Bronchial epithelial cell (primary cell): ENCODE measurements at regions not wholly inside any gene's neighbourhood (a gene's known extent, or its start where the extent isn't known, plus 50 kb on each side); places are given as distances from the start of the nearest gene placed in this dataset.

ENCODE experiments used
- DNase-seq: peaks from one replicate; pipeline ENCODE4 v3.0.0-alpha.2; 2010; ENCODE audit warnings: low read depth
- FAIRE-seq: peaks from 2 replicates; lab custom pipeline; 2011; peaks lifted over from hg19 to GRCh38; lab: Jason Lieb, UNC
- H3K27me3 ChIP-seq: 2 replicates; pipeline ENCODE4 v1.5.1; 2011; ENCODE audit warnings: low read length; ENCODE audit not compliant: control insufficient read depth, insufficient read depth
- H3K36me3 ChIP-seq: 2 replicates; pipeline ENCODE4 v1.5.1; 2011; ENCODE audit warnings: low read length; ENCODE audit not compliant: control insufficient read depth, insufficient read depth
- H3K4me3 ChIP-seq: 2 replicates; pipeline ENCODE4 v1.5.1; 2011; ENCODE audit warnings: mild to moderate bottlenecking, low read depth, low read length, control low read depth
- TF ChIP-seq, protein P1 (sequence below): IDR thresholded peaks from 2 replicates; pipeline ENCODE4 v1.5.1; 2011; ENCODE audit warnings: mild to moderate bottlenecking, moderate library complexity, low read length, control low read depth, inconsistent platforms; ENCODE audit not compliant: insufficient read depth, severe bottlenecking

DNA sequence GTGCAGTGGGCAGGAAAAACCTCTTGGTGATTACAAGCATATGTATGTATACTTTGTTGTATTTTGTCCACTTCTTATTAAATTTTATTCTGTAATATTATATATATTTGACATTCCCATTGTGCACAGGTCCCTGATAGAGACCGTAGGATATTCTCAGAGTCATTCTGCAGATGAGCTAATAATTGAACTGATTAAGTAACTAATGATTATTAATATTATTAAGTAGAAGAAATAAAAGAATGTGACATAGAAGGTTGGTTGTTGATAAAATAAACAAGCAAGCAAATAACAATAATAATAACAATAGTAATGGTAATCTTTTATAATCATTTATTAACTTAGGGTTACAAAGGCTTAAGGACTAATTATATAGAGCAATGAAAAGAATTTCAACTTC, 780.6 kb upstream of the ZWINT start:
- H3K36me3 ChIP-seq, result no peaks in the 10 kb centered on the region
- FAIRE-seq (no peak), DNase-seq (no peak)
- no peaks in the 10 kb centered on the region for H3K27me3 ChIP-seq
- no peak overlapping the region for H3K4me3 ChIP-seq
- TF ChIP-seq, protein P1, sequence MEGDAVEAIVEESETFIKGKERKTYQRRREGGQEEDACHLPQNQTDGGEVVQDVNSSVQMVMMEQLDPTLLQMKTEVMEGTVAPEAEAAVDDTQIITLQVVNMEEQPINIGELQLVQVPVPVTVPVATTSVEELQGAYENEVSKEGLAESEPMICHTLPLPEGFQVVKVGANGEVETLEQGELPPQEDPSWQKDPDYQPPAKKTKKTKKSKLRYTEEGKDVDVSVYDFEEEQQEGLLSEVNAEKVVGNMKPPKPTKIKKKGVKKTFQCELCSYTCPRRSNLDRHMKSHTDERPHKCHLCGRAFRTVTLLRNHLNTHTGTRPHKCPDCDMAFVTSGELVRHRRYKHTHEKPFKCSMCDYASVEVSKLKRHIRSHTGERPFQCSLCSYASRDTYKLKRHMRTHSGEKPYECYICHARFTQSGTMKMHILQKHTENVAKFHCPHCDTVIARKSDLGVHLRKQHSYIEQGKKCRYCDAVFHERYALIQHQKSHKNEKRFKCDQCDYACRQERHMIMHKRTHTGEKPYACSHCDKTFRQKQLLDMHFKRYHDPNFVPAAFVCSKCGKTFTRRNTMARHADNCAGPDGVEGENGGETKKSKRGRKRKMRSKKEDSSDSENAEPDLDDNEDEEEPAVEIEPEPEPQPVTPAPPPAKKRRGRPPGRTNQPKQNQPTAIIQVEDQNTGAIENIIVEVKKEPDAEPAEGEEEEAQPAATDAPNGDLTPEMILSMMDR, result no peak

DNA sequence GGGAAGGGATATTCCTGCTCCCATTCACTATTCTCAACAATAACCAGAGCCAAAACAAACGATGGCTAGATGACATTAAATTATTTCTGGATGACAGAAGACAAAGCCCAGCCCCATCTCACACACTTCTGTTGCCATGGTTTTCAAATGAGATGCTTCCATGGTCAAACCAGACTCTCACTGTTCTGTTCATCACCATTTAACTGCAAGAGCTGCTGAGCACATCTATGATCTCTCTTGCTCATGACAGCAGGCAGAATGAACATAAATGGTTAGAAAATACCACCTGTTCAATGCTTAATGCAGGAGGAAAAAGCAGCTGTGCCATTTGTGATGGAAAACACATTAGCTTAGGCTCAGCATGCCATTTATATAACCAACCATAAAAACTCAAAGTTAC, 758.6 kb upstream of the ZWINT start:
- no peaks in the 10 kb centered on the region for H3K36me3 ChIP-seq
- H3K27me3 ChIP-seq, result no peaks in the 10 kb centered on the region
- DNase-seq (no peak), FAIRE-seq (no peak)
- TF ChIP-seq, protein P1, result no peak
- no peak overlapping the region for H3K4me3 ChIP-seq

DNA sequence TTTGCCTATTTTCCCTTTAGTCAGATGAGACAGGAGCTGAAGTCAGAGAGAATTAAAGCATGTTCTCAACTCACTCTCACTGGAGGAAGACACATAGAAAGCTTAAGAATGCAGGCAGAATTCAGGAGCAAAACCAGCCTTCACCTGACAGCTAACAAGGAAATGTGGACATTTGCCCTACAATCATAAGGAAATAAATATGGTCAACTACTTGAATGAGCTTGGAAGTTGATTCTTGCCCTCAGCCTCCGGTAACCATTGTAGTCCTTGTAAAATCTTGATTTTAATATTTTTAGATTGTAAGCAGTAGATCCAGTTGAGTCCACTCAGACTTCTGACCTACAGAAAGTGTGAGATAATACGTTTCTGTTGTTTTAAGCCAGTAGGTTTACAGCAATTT, 752.5 kb upstream of the ZWINT start:
- no peak for FAIRE-seq
- H3K4me3 ChIP-seq, result no peak overlapping the region
- TF ChIP-seq, protein P1, result no peak
- DNase-seq, result no peak
- H3K36me3 ChIP-seq, result no peaks in the 10 kb centered on the region
- no peaks in the 10 kb centered on the region for H3K27me3 ChIP-seq

DNA sequence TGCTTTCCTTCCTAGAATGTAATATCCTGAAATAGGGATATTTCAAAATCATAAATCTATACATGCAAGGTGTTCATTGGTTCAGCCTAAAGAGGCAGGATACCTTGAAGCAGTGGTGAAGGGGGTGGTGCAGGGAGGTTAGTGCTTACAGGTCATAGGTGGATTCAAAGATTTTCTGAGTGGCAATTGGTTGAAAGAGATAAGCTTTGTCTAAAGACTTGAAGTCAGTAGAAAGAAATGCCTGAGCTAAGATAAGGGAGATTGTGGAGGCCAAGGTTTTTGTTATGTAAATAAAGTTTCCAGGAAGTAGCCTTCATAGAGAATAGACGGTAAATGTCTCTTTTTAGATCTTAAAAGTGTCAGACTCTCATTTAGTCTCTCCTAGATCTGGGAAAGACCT, 741.2 kb upstream of the ZWINT start:
- no peaks in the 10 kb centered on the region for H3K36me3 ChIP-seq
- FAIRE-seq, result no peak

DNA sequence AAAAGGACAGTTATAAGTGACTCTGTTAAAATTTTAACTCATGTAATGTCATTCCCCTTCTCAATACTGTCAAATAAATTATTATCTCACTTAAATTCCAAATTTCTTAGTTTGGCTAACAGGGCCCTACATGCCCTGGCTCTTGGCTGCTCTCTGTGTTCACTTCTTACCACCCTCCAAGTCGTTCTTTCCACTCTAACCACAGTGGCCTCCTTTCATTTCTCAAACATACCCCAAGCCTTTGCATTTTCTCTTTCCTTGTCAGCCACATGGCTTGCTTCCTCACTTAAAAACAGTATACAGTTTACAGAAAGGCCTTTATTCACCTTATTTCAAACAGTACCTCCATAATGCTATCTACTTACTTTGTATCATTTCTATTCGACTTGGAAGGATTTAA, 737.1 kb upstream of the ZWINT start:
- Histone ChIP-seq H3K27me3 (no peaks in the 10 kb centered on the region), H3K36me3 (no peaks in the 10 kb centered on the region), H3K4me3 (no peak overlapping the region)
- DNase-seq (no peak), FAIRE-seq (no peak)
- TF ChIP-seq, protein P1, result no peak

More for the DNA sequence above, 741.2 kb upstream of the ZWINT start:
- Histone ChIP-seq H3K4me3 (no peak overlapping the region), H3K27me3 (no peaks in the 10 kb centered on the region)
- TF ChIP-seq, protein P1, result no peak
- DNase-seq, result no peak

DNA sequence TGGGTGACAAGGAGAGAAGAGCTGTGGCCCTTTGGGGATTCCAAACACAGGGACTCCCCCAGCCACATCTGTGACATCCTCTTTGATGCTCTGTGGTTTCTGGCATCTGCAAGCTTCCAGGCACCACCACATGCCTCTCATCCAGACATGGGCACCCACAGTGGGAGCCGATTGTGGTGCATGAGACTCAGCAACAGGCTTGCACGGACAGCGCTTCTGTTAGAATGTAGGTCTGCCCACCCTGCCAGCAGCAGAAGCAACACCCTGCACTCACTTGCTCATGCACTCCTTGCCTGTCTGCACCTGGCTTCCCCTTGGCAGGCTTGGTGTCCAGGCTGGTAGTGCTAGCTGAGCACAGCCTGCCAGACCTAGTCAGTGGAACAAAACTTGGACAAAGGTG, 735.0 kb upstream of the ZWINT start:
- Histone ChIP-seq H3K27me3 (no peaks in the 10 kb centered on the region), H3K36me3 (no peaks in the 10 kb centered on the region), H3K4me3 (no peak overlapping the region)
- no peak for FAIRE-seq
- TF ChIP-seq, protein P1, result no peak
- no peak for DNase-seq
